Astrocyte (in vitro differentiated cells and primary cell): ENCODE measurements at regions not wholly inside any gene's neighbourhood (a gene's known extent, or its start where the extent isn't known, plus 50 kb on each side); places are given as distances from the start of the nearest gene placed in this dataset.

ENCODE experiments used
- DNase-seq: peaks from one replicate; pipeline ENCODE4 v3.0.0-alpha.2; 2010; ENCODE audit warnings: low read depth
- FAIRE-seq: peaks from 2 replicates; lab custom pipeline; 2011; peaks lifted over from hg19 to GRCh38; lab: Jason Lieb, UNC
- H2AFZ ChIP-seq: 2 replicates; pipeline ENCODE4 v1.6.0; 2012; ENCODE audit warnings: low read depth, low read length, inconsistent platforms
- H3K27ac ChIP-seq: 2 replicates; pipeline ENCODE4 v1.5.1; 2011; ENCODE audit warnings: low read depth, low read length, inconsistent platforms
- H3K27me3 ChIP-seq: 2 replicates; pipeline ENCODE4 v1.6.0; 2011; ENCODE audit warnings: low read length, inconsistent platforms; ENCODE audit not compliant: insufficient read depth
- H3K36me3 ChIP-seq: 2 replicates; pipeline ENCODE4 v1.5.1; 2011; ENCODE audit warnings: low read length, inconsistent platforms; ENCODE audit not compliant: insufficient read depth
- H3K4me1 ChIP-seq: 2 replicates; pipeline ENCODE4 v1.5.1; 2011; ENCODE audit warnings: low read length, inconsistent platforms; ENCODE audit not compliant: insufficient read depth
- H3K4me2 ChIP-seq: 2 replicates; pipeline ENCODE4 v1.6.0; 2012; ENCODE audit warnings: low read length, inconsistent platforms
- H3K4me3 ChIP-seq: 2 replicates; pipeline ENCODE4 v1.5.1; 2011; ENCODE audit warnings: low read depth, mild to moderate bottlenecking, low read length, inconsistent platforms; ENCODE audit not compliant: insufficient read depth
- H3K79me2 ChIP-seq: 2 replicates; pipeline ENCODE4 v1.6.0; 2012; ENCODE audit warnings: mild to moderate bottlenecking, low read length, inconsistent platforms; ENCODE audit not compliant: insufficient read depth
- H3K9ac ChIP-seq: 2 replicates; pipeline ENCODE4 v1.6.0; 2012; ENCODE audit warnings: mild to moderate bottlenecking, low read length, inconsistent platforms
- H3K9me3 ChIP-seq: 2 replicates; pipeline ENCODE4 v1.5.1; 2012; ENCODE audit warnings: low read depth, mild to moderate bottlenecking, low read length, inconsistent platforms; ENCODE audit not compliant: insufficient read depth
- H4K20me1 ChIP-seq: 2 replicates; pipeline ENCODE4 v1.6.0; 2012; ENCODE audit warnings: low read length, inconsistent platforms; ENCODE audit not compliant: insufficient read depth
- H3K27ac Mint-ChIP-seq: one replicate; pipeline ENCODE4 v1.8.0; 2021; ENCODE audit warnings: mild to moderate bottlenecking, mixed read lengths; ENCODE audit not compliant: unreplicated experiment
- H3K27me3 Mint-ChIP-seq: one replicate; pipeline ENCODE4 v1.8.0; 2021; ENCODE audit warnings: low read depth, mixed read lengths; ENCODE audit not compliant: unreplicated experiment
- H3K36me3 Mint-ChIP-seq: one replicate; pipeline ENCODE4 v1.8.0; 2021; ENCODE audit warnings: low read depth, mixed read lengths; ENCODE audit not compliant: unreplicated experiment
- H3K4me1 Mint-ChIP-seq: one replicate; pipeline ENCODE4 v1.8.0; 2021; ENCODE audit warnings: low read depth, mixed read lengths; ENCODE audit not compliant: unreplicated experiment
- H3K4me3 Mint-ChIP-seq: one replicate; pipeline ENCODE4 v1.8.0; 2021; ENCODE audit warnings: mild to moderate bottlenecking, moderate library complexity, mixed read lengths; ENCODE audit not compliant: unreplicated experiment
- H3K9me3 Mint-ChIP-seq: one replicate; pipeline ENCODE4 v1.8.0; 2021; ENCODE audit warnings: mild to moderate bottlenecking, mixed read lengths; ENCODE audit not compliant: unreplicated experiment
- CTCF ChIP-seq: IDR thresholded peaks from 2 replicates; pipeline ENCODE4 v1.5.1; 2011; ENCODE audit warnings: low read depth, mild to moderate bottlenecking, inconsistent platforms, low read length, moderate library complexity; ENCODE audit not compliant: insufficient read depth
- EZH2 ChIP-seq: IDR thresholded peaks from 2 replicates; pipeline ENCODE4 v1.6.1; 2012; ENCODE audit warnings: mild to moderate bottlenecking, low read length, inconsistent platforms; ENCODE audit not compliant: insufficient read depth

- no peak for TF ChIP-seq EZH2
- Histone ChIP-seq H3K27me3 (no peaks in the 10 kb centered on the region), H3K4me3 (no peak overlapping the region), H3K9ac (no peak overlapping the region), H3K4me2 (no peak overlapping the region), H4K20me1 (no peaks in the 10 kb centered on the region), H2AFZ (no peak overlapping the region), H3K79me2 (no peaks in the 10 kb centered on the region), H3K36me3 (no peaks in the 10 kb centered on the region), H3K27ac (no peak overlapping the region), H3K9me3 (no peaks in the 10 kb centered on the region), H3K4me1 (no peaks in the 10 kb centered on the region)
- Mint-ChIP-seq H3K27me3 (no peaks in the 10 kb centered on the region), H3K36me3 (no peaks in the 10 kb centered on the region), H3K9me3 (peaks cover 6% of the 10 kb centered on the region), H3K27ac (no peak overlapping the region), H3K4me3 (no peak overlapping the region), H3K4me1 (peaks cover 2% of the 10 kb centered on the region)
- DNase-seq (no peak), FAIRE-seq (no peak)
These were observed 502.1 kb upstream of the NR3C2 start for GRCh38 chr4:148944136-148944838.

- H3K27me3 ChIP-seq: no peaks in the 10 kb centered on the region
- Mint-ChIP-seq H3K4me3 (no peak overlapping the region), H3K4me1 (peaks cover 2% of the 10 kb centered on the region), H3K36me3 (no peaks in the 10 kb centered on the region), H3K27ac (no peak overlapping the region), H3K27me3 (no peaks in the 10 kb centered on the region), H3K9me3 (peaks cover 6% of the 10 kb centered on the region)
- H3K27ac ChIP-seq: no peak overlapping the region
- H3K9me3 ChIP-seq: no peaks in the 10 kb centered on the region
- no peak for DNase-seq
- TF ChIP-seq EZH2 (no peak), CTCF (no peak)
- FAIRE-seq: no peak
- no peaks in the 10 kb centered on the region for H3K36me3 ChIP-seq
- no peak overlapping the region for H3K4me3 ChIP-seq
- no peak overlapping the region for H3K9ac ChIP-seq
- no peaks in the 10 kb centered on the region for H3K79me2 ChIP-seq
- H3K4me2 ChIP-seq: no peak overlapping the region
- no peak overlapping the region for H2AFZ ChIP-seq
- no peaks in the 10 kb centered on the region for H3K4me1 ChIP-seq
- H4K20me1 ChIP-seq: no peaks in the 10 kb centered on the region
These were observed 492.8 kb upstream of the NR3C2 start for GRCh38 chr4:148934926-148935578.

- Histone ChIP-seq H3K9me3 (no peaks in the 10 kb centered on the region), H4K20me1 (no peaks in the 10 kb centered on the region), H2AFZ (no peak overlapping the region), H3K4me1 (no peaks in the 10 kb centered on the region), H3K27me3 (no peaks in the 10 kb centered on the region), H3K27ac (no peak overlapping the region), H3K4me2 (no peak overlapping the region), H3K36me3 (no peaks in the 10 kb centered on the region), H3K9ac (no peak overlapping the region), H3K4me3 (no peak overlapping the region), H3K79me2 (no peaks in the 10 kb centered on the region)
- Mint-ChIP-seq H3K27ac (no peak overlapping the region), H3K36me3 (no peaks in the 10 kb centered on the region), H3K27me3 (peaks cover 2% of the 10 kb centered on the region), H3K9me3 (peaks cover 12% of the 10 kb centered on the region), H3K4me3 (no peak overlapping the region), H3K4me1 (no peaks in the 10 kb centered on the region)
- no peak for TF ChIP-seq CTCF
- FAIRE-seq (no peak), DNase-seq (peak; percentile 42)
These were observed 484.4 kb upstream of the NR3C2 start for GRCh38 chr4:148926276-148927260.
